ENCODE measurements at regions not wholly inside any gene's neighbourhood (a gene's known extent, or its start where the extent isn't known, plus 50 kb on each side); places are given as distances from the start of the nearest gene placed in this dataset.

- Mint-ChIP-seq H3K4me3 (ENCODE audit: unreplicated experiment) (no peak overlapping the region), H3K36me3 (ENCODE audit: low read depth) (no peaks in the 10 kb centered on the region), H3K27ac (ENCODE audit: unreplicated experiment) (no peak overlapping the region), H3K4me1 (ENCODE audit: low read depth) (no peaks in the 10 kb centered on the region), H3K27me3 (ENCODE audit: low read depth) (peaks cover 7% of the 10 kb centered on the region), H3K9me3 (ENCODE audit: low read depth) (no peaks in the 10 kb centered on the region)
- no peak for TF ChIP-seq CTCF (IDR thresholded peaks at IDR 0.05)
- DNase-seq (ENCODE audit: low spot score), result no peak
Observed at GRCh38 chr3:67302489-67302888, 304.4 kb downstream of the KBTBD8 start.

GRCh38 chr3:67305160-67305559, 307.1 kb downstream of the KBTBD8 start:
- H3K27ac Mint-ChIP-seq (ENCODE audit: unreplicated experiment), result no peak overlapping the region
- no peaks in the 10 kb centered on the region for H3K4me1 Mint-ChIP-seq (ENCODE audit: low read depth)
- peaks cover 7% of the 10 kb centered on the region for H3K27me3 Mint-ChIP-seq (ENCODE audit: low read depth)
- H3K4me3 Mint-ChIP-seq (ENCODE audit: unreplicated experiment), result no peak overlapping the region
- DNase-seq (ENCODE audit: low spot score), result no peak
- no peaks in the 10 kb centered on the region for H3K9me3 Mint-ChIP-seq (ENCODE audit: low read depth)
- H3K36me3 Mint-ChIP-seq (ENCODE audit: low read depth), result no peaks in the 10 kb centered on the region
- no peak for TF ChIP-seq CTCF (IDR thresholded peaks at IDR 0.05)

GRCh38 chr3:67305922-67306321, 307.8 kb downstream of the KBTBD8 start:
- H3K4me3 Mint-ChIP-seq (ENCODE audit: unreplicated experiment), result no peak overlapping the region
- H3K4me1 Mint-ChIP-seq (ENCODE audit: low read depth), result no peaks in the 10 kb centered on the region
- H3K27me3 Mint-ChIP-seq (ENCODE audit: low read depth), result peaks cover 7% of the 10 kb centered on the region
- no peaks in the 10 kb centered on the region for H3K9me3 Mint-ChIP-seq (ENCODE audit: low read depth)
- H3K27ac Mint-ChIP-seq (ENCODE audit: unreplicated experiment), result no peak overlapping the region
- TF ChIP-seq CTCF (IDR thresholded peaks at IDR 0.05), result no peak
- no peak for DNase-seq (ENCODE audit: low spot score)
- H3K36me3 Mint-ChIP-seq (ENCODE audit: low read depth), result no peaks in the 10 kb centered on the region

- no peak for TF ChIP-seq CTCF (IDR thresholded peaks at IDR 0.05)
- no peaks in the 10 kb centered on the region for H3K9me3 Mint-ChIP-seq (ENCODE audit: low read depth)
- peaks cover 4% of the 10 kb centered on the region for H3K27me3 Mint-ChIP-seq (ENCODE audit: low read depth)
- H3K4me3 Mint-ChIP-seq (ENCODE audit: unreplicated experiment), result no peak overlapping the region
- H3K4me1 Mint-ChIP-seq (ENCODE audit: low read depth), result no peaks in the 10 kb centered on the region
- H3K36me3 Mint-ChIP-seq (ENCODE audit: low read depth), result no peaks in the 10 kb centered on the region
- no peak overlapping the region for H3K27ac Mint-ChIP-seq (ENCODE audit: unreplicated experiment)
- no peak for DNase-seq (ENCODE audit: low spot score)
Observed at GRCh38 chr3:67311440-67311839, 313.3 kb downstream of the KBTBD8 start.

GRCh38 chr3:67312155-67312554, 314.0 kb downstream of the KBTBD8 start:
- Mint-ChIP-seq H3K4me3 (ENCODE audit: unreplicated experiment) (no peak overlapping the region), H3K27me3 (ENCODE audit: low read depth) (peaks cover 4% of the 10 kb centered on the region), H3K36me3 (ENCODE audit: low read depth) (no peaks in the 10 kb centered on the region), H3K4me1 (ENCODE audit: low read depth) (no peaks in the 10 kb centered on the region), H3K9me3 (ENCODE audit: low read depth) (no peaks in the 10 kb centered on the region), H3K27ac (ENCODE audit: unreplicated experiment) (no peak overlapping the region)
- DNase-seq (ENCODE audit: low spot score), result no peak
- TF ChIP-seq CTCF (IDR thresholded peaks at IDR 0.05), result no peak
